Endothelial cell of umbilical vein (primary cell): ENCODE measurements at regions not wholly inside any gene's neighbourhood (a gene's known extent, or its start where the extent isn't known, plus 50 kb on each side); places are given as distances from the start of the nearest gene placed in this dataset.

ENCODE experiments used
- BruUV-seq: library from RNA; stranded (reverse); fragments of 400-500 nt; replicated peaks from 2 replicates; lab custom pipeline; 2021; lab: Mats Ljungman, UMichigan
- CTCF ChIA-PET: fragments of 300-600, 350-600 bp; sonication (Branson Sonifier 250); formaldehyde crosslinking; loops from one replicate; lab custom pipeline; 2021; ENCODE audit warnings: antibody characterized with exemption, inconsistent platforms; lab: Charles Lee
- POLR2A ChIA-PET: fragments of 300-600, 350-600 bp; sonication (Branson Sonifier 250); formaldehyde crosslinking; loops from one replicate; lab custom pipeline; 2021; ENCODE audit warnings: antibody characterized with exemption, inconsistent platforms; lab: Charles Lee
- DNase-seq: peaks from one replicate; pipeline ENCODE4 v3.0.0-alpha.2; 2011; ENCODE audit warnings: low read depth, low spot score
- FAIRE-seq: peaks from 2 replicates; lab custom pipeline; 2011; peaks lifted over from hg19 to GRCh38; lab: Jason Lieb, UNC
- H2AFZ ChIP-seq: 2 replicates; pipeline ENCODE4 v1.6.0; 2012; ENCODE audit warnings: low read depth, low read length, control low read depth, inconsistent platforms
- H3K27ac ChIP-seq: 2 replicates; pipeline ENCODE4 v1.5.1; 2011; ENCODE audit warnings: low read depth, mild to moderate bottlenecking, control low read depth, low read length, moderate library complexity; ENCODE audit not compliant: insufficient read depth
- H3K27me3 ChIP-seq, 2 experiments: 2 replicates each; pipeline versions ENCODE4 v1.6.0 to v1.6.1; 2011; ENCODE audit warnings: low read length in 2 of 2, mixed read lengths in 1 of 2; ENCODE audit not compliant: control insufficient read depth in 2 of 2, insufficient read depth in 2 of 2
- H3K36me3 ChIP-seq, 2 experiments: 2 replicates in 1 of 2; 3 replicates in 1 of 2; pipeline ENCODE4 v1.5.1; 2011; ENCODE audit warnings: low read length in 2 of 2, mild to moderate bottlenecking in 1 of 2, moderate library complexity in 1 of 2; ENCODE audit not compliant: control insufficient read depth in 2 of 2, insufficient read depth in 2 of 2; ENCODE audit errors: extremely low read depth in 1 of 2
- H3K4me1 ChIP-seq: 3 replicates; pipeline ENCODE4 v1.5.1; 2011; ENCODE audit warnings: mild to moderate bottlenecking, low read length; ENCODE audit not compliant: control insufficient read depth, insufficient read depth; ENCODE audit errors: extremely low read depth
- H3K4me2 ChIP-seq: 2 replicates; pipeline ENCODE4 v1.6.1; 2011; ENCODE audit warnings: low read length, control low read depth, mixed read lengths; ENCODE audit not compliant: insufficient read depth
- H3K4me3 ChIP-seq, 3 experiments: fragments of 200-600 bp in 1 of 3; sonication (generic), shearing (Covaris generic) in 1 of 3; replicated peaks in 1 of 3; 2 replicates each; pipeline ENCODE4 v1.5.1; 2011 to 2016; ENCODE audit warnings: control low read depth in 3 of 3, low read length in 3 of 3, mild to moderate bottlenecking in 2 of 3, inconsistent platforms in 1 of 3, low read depth in 1 of 3, moderate library complexity in 1 of 3; ENCODE audit not compliant: insufficient read depth in 1 of 3
- H3K79me2 ChIP-seq: 2 replicates; pipeline ENCODE4 v1.6.0; 2012; ENCODE audit warnings: low read length, inconsistent platforms; ENCODE audit not compliant: control insufficient read depth, insufficient read depth
- H3K9ac ChIP-seq: replicated peaks from 2 replicates; pipeline ENCODE3; 2011; ENCODE audit warnings: low read length, control low read depth; ENCODE audit not compliant: insufficient read depth; ENCODE audit errors: extremely low read depth
- H3K9me1 ChIP-seq: replicated peaks from 3 replicates; pipeline ENCODE4 v1.6.0; 2011; ENCODE audit warnings: mild to moderate bottlenecking, low read length; ENCODE audit not compliant: control insufficient read depth, insufficient read depth; ENCODE audit errors: extremely low read depth
- H3K9me3 ChIP-seq: replicated peaks from 2 replicates; pipeline ENCODE4 v1.5.1; 2012; ENCODE audit warnings: low read length, inconsistent platforms; ENCODE audit not compliant: control insufficient read depth, insufficient read depth
- H4K20me1 ChIP-seq: replicated peaks from 2 replicates; pipeline ENCODE3; 2011; ENCODE audit warnings: mild to moderate bottlenecking, low read length; ENCODE audit not compliant: control insufficient read depth, insufficient read depth; ENCODE audit errors: extremely low read depth
- EZH2 ChIP-seq: IDR thresholded peaks from 2 replicates; pipeline ENCODE4 v1.6.1; 2012; ENCODE audit warnings: borderline replicate concordance, low read depth, mild to moderate bottlenecking, moderate library complexity, low read length, inconsistent platforms; ENCODE audit not compliant: severe bottlenecking
- FOS ChIP-seq: IDR thresholded peaks from 2 replicates; pipeline ENCODE4 v1.6.1; 2011; ENCODE audit warnings: mild to moderate bottlenecking, low read length, moderate library complexity, borderline replicate concordance; ENCODE audit not compliant: insufficient read depth
- GATA2 ChIP-seq: IDR thresholded peaks from 2 replicates; pipeline ENCODE4 v1.7.0; 2011; ENCODE audit warnings: low read depth, mild to moderate bottlenecking, moderate library complexity, mixed read lengths, low read length; ENCODE audit not compliant: insufficient read length, insufficient read depth
- JUN ChIP-seq: IDR thresholded peaks from 2 replicates; pipeline ENCODE4 v1.6.1; 2011; ENCODE audit warnings: borderline replicate concordance, low read depth; ENCODE audit not compliant: insufficient read length, insufficient read depth
- MYC ChIP-seq: IDR thresholded peaks from one replicate; pipeline ENCODE4 v1.6.1; 2011; ENCODE audit warnings: mild to moderate bottlenecking, low read depth, low read length
- POLR2A ChIP-seq: IDR thresholded peaks from 2 replicates; pipeline ENCODE4 v1.6.1; 2012; ENCODE audit warnings: low read depth, mild to moderate bottlenecking, control low read depth, low read length
- POLR2AphosphoS5 ChIP-seq: IDR thresholded peaks from 2 replicates; pipeline ENCODE4 v1.6.1; 2012; ENCODE audit warnings: low read depth, mild to moderate bottlenecking, control low read depth, low read length, moderate library complexity; ENCODE audit not compliant: insufficient read depth
- dilution Hi-C: fragments of 300-500 bp; cut with MboI; formaldehyde crosslinking; loops from one replicate; pipeline ENCODE4 v1.15.0; 2019; ENCODE audit warnings: low sequenced_read_pairs; ENCODE audit not compliant: extremely low pct_ligation_motif_present
- intact Hi-C: fragments of 100-400 bp; cut with micrococcal nuclease; formaldehyde crosslinking; loops from one replicate; pipeline ENCODE4 v1.10.0; 2022
- TF ChIP-seq, protein P1 (sequence below), 2 donors: IDR thresholded peaks; 1 replicate in 1 of 2; 2 replicates in 1 of 2; pipeline ENCODE4 v1.5.1; 2011; ENCODE audit warnings: low read length in 2 of 2, mild to moderate bottlenecking in 2 of 2, moderate library complexity in 2 of 2, control low read depth in 1 of 2, inconsistent platforms in 1 of 2, low read depth in 1 of 2; ENCODE audit not compliant: insufficient read depth in 1 of 2; ENCODE audit errors: extremely low read depth in 1 of 2
- TF ChIP-seq, protein P2 (sequence below): IDR thresholded peaks from 2 replicates; pipeline ENCODE4 v1.6.1; 2011; ENCODE audit not compliant: insufficient read depth, insufficient read length

DNA sequence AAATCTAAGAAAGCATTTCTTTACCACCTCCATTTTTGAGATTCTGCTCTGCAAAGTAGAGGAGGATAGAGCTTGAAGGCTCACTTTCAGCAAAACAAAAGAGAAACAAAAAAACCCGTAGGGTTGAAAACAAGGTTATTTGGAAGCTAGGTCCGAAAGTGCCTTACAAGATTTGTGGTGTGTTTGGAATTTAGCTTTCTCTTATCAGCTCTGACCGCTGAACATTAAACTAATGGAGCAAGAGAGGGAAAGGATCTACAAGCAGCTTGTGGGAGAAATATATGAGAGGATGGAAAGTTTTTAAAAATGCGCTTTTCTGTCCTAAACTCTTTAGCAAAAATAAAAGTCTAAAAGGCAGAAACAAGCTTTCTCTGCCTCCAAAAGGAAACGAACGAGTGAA, 545.5 kb downstream of the NTRK3 start:
- no peaks in the 10 kb centered on the region for H3K36me3 ChIP-seq
- ChIA-PET POLR2A (no interaction called here), CTCF (no interaction called here)
- intact Hi-C loops (no loop called here), dilution Hi-C loops (no loop called here)
- no peaks in the 10 kb centered on the region for H3K27me3 ChIP-seq
- DNase-seq (no peak), FAIRE-seq (no peak)
- no peak overlapping the region for H3K4me3 ChIP-seq
- H3K4me1 ChIP-seq = no peaks in the 10 kb centered on the region
- no peaks in the 10 kb centered on the region for H3K9me1 ChIP-seq
- no peak overlapping the region for H2AFZ ChIP-seq
- no peak overlapping the region for H3K27ac ChIP-seq
- no peaks in the 10 kb centered on the region for H4K20me1 ChIP-seq
- H3K9ac ChIP-seq = no peak overlapping the region
- H3K4me2 ChIP-seq = no peak overlapping the region
- peaks cover 2% of the 10 kb centered on the region for H3K9me3 ChIP-seq
- TF ChIP-seq, protein P1, sequence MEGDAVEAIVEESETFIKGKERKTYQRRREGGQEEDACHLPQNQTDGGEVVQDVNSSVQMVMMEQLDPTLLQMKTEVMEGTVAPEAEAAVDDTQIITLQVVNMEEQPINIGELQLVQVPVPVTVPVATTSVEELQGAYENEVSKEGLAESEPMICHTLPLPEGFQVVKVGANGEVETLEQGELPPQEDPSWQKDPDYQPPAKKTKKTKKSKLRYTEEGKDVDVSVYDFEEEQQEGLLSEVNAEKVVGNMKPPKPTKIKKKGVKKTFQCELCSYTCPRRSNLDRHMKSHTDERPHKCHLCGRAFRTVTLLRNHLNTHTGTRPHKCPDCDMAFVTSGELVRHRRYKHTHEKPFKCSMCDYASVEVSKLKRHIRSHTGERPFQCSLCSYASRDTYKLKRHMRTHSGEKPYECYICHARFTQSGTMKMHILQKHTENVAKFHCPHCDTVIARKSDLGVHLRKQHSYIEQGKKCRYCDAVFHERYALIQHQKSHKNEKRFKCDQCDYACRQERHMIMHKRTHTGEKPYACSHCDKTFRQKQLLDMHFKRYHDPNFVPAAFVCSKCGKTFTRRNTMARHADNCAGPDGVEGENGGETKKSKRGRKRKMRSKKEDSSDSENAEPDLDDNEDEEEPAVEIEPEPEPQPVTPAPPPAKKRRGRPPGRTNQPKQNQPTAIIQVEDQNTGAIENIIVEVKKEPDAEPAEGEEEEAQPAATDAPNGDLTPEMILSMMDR (IDR thresholded peaks at IDR 0.05; ENCODE audit: extremely low read depth in 1 of 2, insufficient read depth in 1 of 2, low read depth in 1 of 2, low read length in 2 of 2) = no peak
- TF ChIP-seq POLR2A (no peak), EZH2 (no peak)
- no TSS peak for BruUV-seq
- H3K79me2 ChIP-seq = no peaks in the 10 kb centered on the region

DNA sequence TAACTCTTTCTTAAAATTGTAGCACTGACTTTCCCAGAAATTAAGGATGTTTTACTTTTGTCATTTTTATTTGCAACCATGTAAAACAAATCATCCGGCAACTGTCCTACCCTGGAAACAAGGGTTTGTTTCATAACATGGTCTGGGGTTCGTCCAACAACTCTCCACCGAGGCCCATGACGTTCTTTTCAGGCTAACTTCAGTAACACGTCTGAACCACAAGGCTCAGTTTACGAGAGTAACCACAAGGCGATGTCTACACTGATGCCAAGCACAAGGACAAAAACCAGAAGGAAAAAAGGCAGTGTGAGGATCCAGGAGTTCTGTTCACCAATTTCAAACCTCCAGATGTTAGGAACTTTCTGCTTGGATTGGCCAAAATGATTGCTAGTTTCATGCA, 546.1 kb downstream of the NTRK3 start:
- no peak overlapping the region for H2AFZ ChIP-seq
- FAIRE-seq = no peak

More for the DNA sequence above, 546.1 kb downstream of the NTRK3 start:
- no peak overlapping the region for H3K4me2 ChIP-seq
- H4K20me1 ChIP-seq = no peaks in the 10 kb centered on the region
- no peak for DNase-seq
- peaks cover 2% of the 10 kb centered on the region for H3K9me3 ChIP-seq
- H3K79me2 ChIP-seq = no peaks in the 10 kb centered on the region
- ChIA-PET CTCF (no interaction called here), POLR2A (no interaction called here)
- H3K9ac ChIP-seq = no peak overlapping the region
- BruUV-seq = no TSS peak
- no peaks in the 10 kb centered on the region for H3K36me3 ChIP-seq
- intact Hi-C loops = no loop called here
- H3K27me3 ChIP-seq = no peaks in the 10 kb centered on the region
- H3K4me1 ChIP-seq = no peaks in the 10 kb centered on the region
- dilution Hi-C loops = no loop called here
- TF ChIP-seq MYC (no peak), FOS (no peak), POLR2AphosphoS5 (no peak), POLR2A (no peak), GATA2 (no peak), JUN (no peak), EZH2 (no peak)
- TF ChIP-seq, protein P1 (IDR thresholded peaks at IDR 0.05; ENCODE audit: extremely low read depth in 1 of 2, insufficient read depth in 1 of 2, low read depth in 1 of 2, low read length in 2 of 2) = no peak
- TF ChIP-seq, protein P2, sequence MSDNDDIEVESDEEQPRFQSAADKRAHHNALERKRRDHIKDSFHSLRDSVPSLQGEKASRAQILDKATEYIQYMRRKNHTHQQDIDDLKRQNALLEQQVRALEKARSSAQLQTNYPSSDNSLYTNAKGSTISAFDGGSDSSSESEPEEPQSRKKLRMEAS = no peak
- no peaks in the 10 kb centered on the region for H3K9me1 ChIP-seq
- no peak overlapping the region for H3K4me3 ChIP-seq
- no peak overlapping the region for H3K27ac ChIP-seq
